Caco-2 (cell line): ENCODE measurements at regions not wholly inside any gene's neighbourhood (a gene's known extent, or its start where the extent isn't known, plus 50 kb on each side); places are given as distances from the start of the nearest gene placed in this dataset.

Experiments used
- BruUV-seq: library from RNA; stranded (reverse); fragments of 400-500 nt; replicated peaks from 2 replicates; lab custom pipeline; 2021; lab: Mats Ljungman, UMichigan
- CTCF ChIA-PET: fragments of 300-600 bp; sonication (Branson Sonifier 250); formaldehyde crosslinking; loops from one replicate; lab custom pipeline; 2022; ENCODE audit warnings: antibody characterized with exemption; lab: Charles Lee
- POLR2A ChIA-PET: fragments of 300-600 bp; sonication (Branson Sonifier 250); formaldehyde crosslinking; loops from one replicate; lab custom pipeline; 2022; ENCODE audit warnings: antibody characterized with exemption; lab: Charles Lee
- DNase-seq, 2 experiments: peaks; one replicate each; pipeline versions ENCODE4 v3.0.0 to v3.0.0-alpha.2; 2020 to 2022
- H3K27me3 ChIP-seq: replicated peaks from 2 replicates; pipeline ENCODE4 v1.6.0; 2011; ENCODE audit warnings: low read length; ENCODE audit not compliant: control insufficient read depth, insufficient read depth
- H3K36me3 ChIP-seq: 2 replicates; pipeline ENCODE4 v1.5.1; 2011; ENCODE audit warnings: low read length; ENCODE audit not compliant: control insufficient read depth, insufficient read depth
- H3K4me1 ChIP-seq: fragments of 250-450 bp; sonication (Bioruptor Pico); 2 replicates; pipeline ENCODE4 v1.5.1; 2020; ENCODE audit warnings: mild to moderate bottlenecking
- H3K4me3 ChIP-seq: 2 replicates; pipeline ENCODE4 v1.5.1; 2011; ENCODE audit warnings: low read depth, mild to moderate bottlenecking, control low read depth, low read length
- H3K9me3 ChIP-seq: fragments of 250-450 bp; sonication (Bioruptor Pico); 2 replicates; pipeline ENCODE4 v1.5.1; 2020; ENCODE audit warnings: mild to moderate bottlenecking, moderate library complexity
- H3K27ac Mint-ChIP-seq: one replicate; pipeline ENCODE4 v1.8.0; 2022; ENCODE audit warnings: mixed read lengths; ENCODE audit not compliant: unreplicated experiment
- H3K27me3 Mint-ChIP-seq: one replicate; pipeline ENCODE4 v1.8.0; 2022; ENCODE audit warnings: mixed read lengths; ENCODE audit not compliant: insufficient read depth, unreplicated experiment
- H3K36me3 Mint-ChIP-seq: one replicate; pipeline ENCODE4 v1.8.0; 2022; ENCODE audit warnings: mild to moderate bottlenecking, mixed read lengths; ENCODE audit not compliant: insufficient read depth, unreplicated experiment
- H3K4me1 Mint-ChIP-seq: one replicate; pipeline ENCODE4 v1.8.0; 2022; ENCODE audit warnings: low read depth, mixed read lengths; ENCODE audit not compliant: unreplicated experiment
- H3K4me3 Mint-ChIP-seq: one replicate; pipeline ENCODE4 v1.8.0; 2022; ENCODE audit warnings: mild to moderate bottlenecking, moderate library complexity, mixed read lengths; ENCODE audit not compliant: unreplicated experiment
- H3K9me3 Mint-ChIP-seq: one replicate; pipeline ENCODE4 v1.8.0; 2022; ENCODE audit warnings: mixed read lengths; ENCODE audit not compliant: unreplicated experiment
- CTCF ChIP-seq, 2 experiments: fragments of 200-600 bp in 1 of 2; IDR thresholded peaks; 1 replicate in 1 of 2; 2 replicates in 1 of 2; pipeline versions ENCODE4 v1.5.1 to v1.8.0; 2011 to 2022; ENCODE audit warnings: antibody characterized with exemption in 1 of 2, control low read depth in 1 of 2, inconsistent platforms in 1 of 2, low read depth in 1 of 2, low read length in 1 of 2, mild to moderate bottlenecking in 1 of 2, moderate library complexity in 1 of 2; ENCODE audit not compliant: insufficient read depth in 1 of 2, severe bottlenecking in 1 of 2, unreplicated experiment in 1 of 2
- intact Hi-C: fragments of 100-400 bp; cut with micrococcal nuclease; formaldehyde crosslinking; loops from one replicate; pipeline ENCODE4 v1.10.0; 2022; ENCODE audit not compliant: unreplicated experiment

GRCh38 chr16:17901309-17901708 lies 430.5 kb upstream of the XYLT1 start:
- Mint-ChIP-seq H3K4me3 (no peak overlapping the region), H3K27me3 (peaks cover 9% of the 10 kb centered on the region), H3K4me1 (no peaks in the 10 kb centered on the region), H3K36me3 (no peaks in the 10 kb centered on the region), H3K9me3 (peaks cover 12% of the 10 kb centered on the region), H3K27ac (no peak overlapping the region)
- Histone ChIP-seq H3K4me3 (no peak overlapping the region), H3K36me3 (no peaks in the 10 kb centered on the region), H3K4me1 (no peaks in the 10 kb centered on the region), H3K27me3 (no peaks in the 10 kb centered on the region), H3K9me3 (no peaks in the 10 kb centered on the region)
- DNase-seq = no peak
- no peak for TF ChIP-seq CTCF (IDR thresholded peaks at IDR 0.05; ENCODE audit: insufficient read depth in 1 of 2, low read depth in 1 of 2, low read length in 1 of 2, severe bottlenecking in 1 of 2, unreplicated experiment in 1 of 2)
- intact Hi-C loops = no loop called here
- ChIA-PET CTCF (no interaction called here), POLR2A (no interaction called here)
- BruUV-seq = no TSS peak

- H3K9me3 ChIP-seq = no peaks in the 10 kb centered on the region
- BruUV-seq = no TSS peak
- Mint-ChIP-seq H3K4me1 (no peaks in the 10 kb centered on the region), H3K9me3 (no peaks in the 10 kb centered on the region), H3K36me3 (no peaks in the 10 kb centered on the region), H3K27ac (no peak overlapping the region), H3K27me3 (peaks cover 11% of the 10 kb centered on the region), H3K4me3 (no peak overlapping the region)
- CTCF ChIA-PET = no interaction called here
- H3K27me3 ChIP-seq = no peaks in the 10 kb centered on the region
- no peak for DNase-seq
- intact Hi-C loops = no loop called here
- no peak for TF ChIP-seq CTCF (IDR thresholded peaks at IDR 0.05; ENCODE audit: insufficient read depth in 1 of 2, low read depth in 1 of 2, low read length in 1 of 2, severe bottlenecking in 1 of 2, unreplicated experiment in 1 of 2)
- no peaks in the 10 kb centered on the region for H3K36me3 ChIP-seq
- H3K4me1 ChIP-seq = no peaks in the 10 kb centered on the region
- POLR2A ChIA-PET = no interaction called here
- no peak overlapping the region for H3K4me3 ChIP-seq
These were observed 428.4 kb upstream of the XYLT1 start for GRCh38 chr16:17899141-17899540.

GRCh38 chr16:17887963-17888362 lies 417.2 kb upstream of the XYLT1 start:
- H3K27me3 Mint-ChIP-seq = peaks cover 5% of the 10 kb centered on the region
- no peaks in the 10 kb centered on the region for H3K36me3 ChIP-seq
- no peaks in the 10 kb centered on the region for H3K27me3 ChIP-seq
- no peak for DNase-seq
- H3K36me3 Mint-ChIP-seq = no peaks in the 10 kb centered on the region
- no peaks in the 10 kb centered on the region for H3K9me3 Mint-ChIP-seq
- H3K4me3 ChIP-seq = no peak overlapping the region
- no TSS peak for BruUV-seq
- CTCF ChIA-PET = no interaction called here
- no peaks in the 10 kb centered on the region for H3K4me1 ChIP-seq
- no peak overlapping the region for H3K27ac Mint-ChIP-seq
- intact Hi-C loops = no loop called here
- no peak overlapping the region for H3K4me3 Mint-ChIP-seq
- POLR2A ChIA-PET = no interaction called here
- no peaks in the 10 kb centered on the region for H3K9me3 ChIP-seq
- no peaks in the 10 kb centered on the region for H3K4me1 Mint-ChIP-seq
- no peak for TF ChIP-seq CTCF (IDR thresholded peaks at IDR 0.05; ENCODE audit: insufficient read depth in 1 of 2, low read depth in 1 of 2, low read length in 1 of 2, severe bottlenecking in 1 of 2, unreplicated experiment in 1 of 2)
